GM23338 (cell line): ENCODE measurements at regions not wholly inside any gene's neighbourhood (a gene's known extent, or its start where the extent isn't known, plus 50 kb on each side); places are given as distances from the start of the nearest gene placed in this dataset.

Source experiments
- ATAC-seq: fragments of 200-7000 bp; cut with Tn5 transposase; 3 replicates; pipeline ENCODE4 v1.9.1; 2020
- DNase-seq: peaks from one replicate; pipeline ENCODE4 v3.0.0-alpha.2; 2015; ENCODE audit warnings: low spot score
- H2AFZ ChIP-seq: fragments of 200-600 bp; sonication (generic); 2 replicates; pipeline ENCODE4 v1.8.0; 2016; ENCODE audit warnings: antibody characterized with exemption, mild to moderate bottlenecking, moderate library complexity
- H3F3A ChIP-seq: fragments of 200-600 bp; sonication (generic); replicated peaks from 2 replicates; pipeline ENCODE4 v1.8.0; 2017; ENCODE audit warnings: antibody characterized with exemption, mixed run types, low read depth
- H3K27ac ChIP-seq: fragments of 200-600 bp; sonication (generic); 2 replicates; pipeline ENCODE4 v1.6.1; 2016; ENCODE audit warnings: low read depth
- H3K27me3 ChIP-seq: fragments of 200-600 bp; sonication (generic); 2 replicates; pipeline ENCODE4 v1.8.0; 2016; ENCODE audit warnings: mild to moderate bottlenecking, mixed run types, moderate library complexity; ENCODE audit not compliant: insufficient read depth
- H3K36me3 ChIP-seq: fragments of 200-600 bp; sonication (generic); 2 replicates; pipeline ENCODE4 v1.8.0; 2016; ENCODE audit warnings: mild to moderate bottlenecking; ENCODE audit not compliant: insufficient read depth
- H3K4me1 ChIP-seq: fragments of 200-600 bp; sonication (generic); 2 replicates; pipeline ENCODE4 v1.8.0; 2016; ENCODE audit warnings: mild to moderate bottlenecking, moderate library complexity; ENCODE audit not compliant: insufficient read depth
- H3K4me2 ChIP-seq: fragments of 200-600 bp; sonication (generic); 2 replicates; pipeline ENCODE4 v1.7.1; 2017; ENCODE audit warnings: mixed run types
- H3K4me3 ChIP-seq: fragments of 200-600 bp; sonication (generic); 2 replicates; pipeline ENCODE4 v1.6.1; 2016; ENCODE audit warnings: mixed run types
- H3K79me2 ChIP-seq: fragments of 200-600 bp; sonication (generic); replicated peaks from 2 replicates; pipeline ENCODE4 v1.8.0; 2017; ENCODE audit warnings: mild to moderate bottlenecking; ENCODE audit not compliant: insufficient read depth
- H3K9me2 ChIP-seq: fragments of 200-600 bp; sonication (generic); 2 replicates; pipeline ENCODE4 v1.8.0; 2017; ENCODE audit not compliant: insufficient read depth
- H4K20me1 ChIP-seq: fragments of 200-600 bp; sonication (generic); replicated peaks from 2 replicates; pipeline ENCODE4 v1.8.0; 2017; ENCODE audit warnings: mild to moderate bottlenecking; ENCODE audit not compliant: insufficient read depth
- H3K27ac Mint-ChIP-seq: 2 replicates; pipeline ENCODE4 v1.8.0; 2020; ENCODE audit warnings: inconsistent platforms, mild to moderate bottlenecking, moderate library complexity, mixed read lengths
- H3K27me3 Mint-ChIP-seq: 3 replicates; pipeline ENCODE4 v1.8.0; 2022; ENCODE audit warnings: low read depth, mild to moderate bottlenecking, moderate library complexity, mixed read lengths, inconsistent platforms; ENCODE audit not compliant: insufficient read depth, poor library complexity
- H3K36me3 Mint-ChIP-seq: 3 replicates; pipeline ENCODE4 v1.8.0; 2021; ENCODE audit warnings: low read depth, mild to moderate bottlenecking, inconsistent platforms, moderate library complexity, mixed read lengths
- H3K4me1 Mint-ChIP-seq: 3 replicates; pipeline ENCODE4 v1.8.0; 2020; ENCODE audit warnings: mild to moderate bottlenecking, inconsistent platforms, mixed read lengths
- H3K4me3 Mint-ChIP-seq: 3 replicates; pipeline ENCODE4 v1.8.0; 2021; ENCODE audit warnings: moderate library complexity, mild to moderate bottlenecking, inconsistent platforms, mixed read lengths
- H3K9me3 Mint-ChIP-seq: 3 replicates; pipeline ENCODE4 v1.8.0; 2020; ENCODE audit warnings: moderate library complexity, mild to moderate bottlenecking, inconsistent platforms, mixed read lengths
- CREB1 ChIP-seq: fragments of 250-450 bp; sonication (Bioruptor Pico); IDR thresholded peaks from 2 replicates; pipeline ENCODE4 v1.5.0; 2020; ENCODE audit warnings: low read depth, mild to moderate bottlenecking, moderate library complexity
- CTCF ChIP-seq, 2 experiments: fragments of 200-600 bp in 1 of 2; sonication (generic) in 1 of 2; conservative IDR thresholded peaks; 2 replicates each; pipeline versions ENCODE4 v1.5.1 to v1.6.1; 2016 to 2017; ENCODE audit warnings: antibody characterized with exemption in 2 of 2, low read depth in 2 of 2, mild to moderate bottlenecking in 2 of 2, moderate library complexity in 1 of 2
- ETS1 ChIP-seq: IDR thresholded peaks from 2 replicates; pipeline ENCODE4 v1.6.1; 2016; ENCODE audit warnings: antibody characterized with exemption
- EZH2 ChIP-seq: fragments of 200-600 bp; sonication (generic); IDR thresholded peaks from one replicate; pipeline ENCODE4 v1.8.0; 2017; ENCODE audit warnings: antibody characterized with exemption, mild to moderate bottlenecking, low read depth; ENCODE audit not compliant: unreplicated experiment
- EZH2phosphoT487 ChIP-seq: fragments of 200-600 bp; sonication (generic); IDR thresholded peaks from one replicate; pipeline ENCODE4 v1.8.1; 2018; ENCODE audit warnings: antibody characterized with exemption; ENCODE audit not compliant: unreplicated experiment
- JUNB ChIP-seq: IDR thresholded peaks from one replicate; pipeline ENCODE4 v1.6.1; 2016; ENCODE audit warnings: antibody characterized with exemption; ENCODE audit not compliant: unreplicated experiment
- NANOG ChIP-seq: IDR thresholded peaks from 2 replicates; pipeline ENCODE4 v1.6.1; 2016; ENCODE audit warnings: antibody characterized with exemption, borderline replicate concordance
- POLR2AphosphoS5 ChIP-seq: IDR thresholded peaks from 2 replicates; pipeline ENCODE4 v1.6.1; 2016; ENCODE audit warnings: antibody characterized with exemption, low read depth
- REST ChIP-seq: IDR thresholded peaks from one replicate; pipeline ENCODE4 v1.6.1; 2018; ENCODE audit warnings: antibody characterized with exemption; ENCODE audit not compliant: unreplicated experiment
- STAT1 ChIP-seq: IDR thresholded peaks from one replicate; pipeline ENCODE4 v1.6.1; 2016; ENCODE audit warnings: antibody characterized with exemption; ENCODE audit not compliant: unreplicated experiment
- ZNF114 ChIP-seq: fragments of 250-450 bp; sonication (Bioruptor Pico); IDR thresholded peaks from 2 replicates; pipeline ENCODE4 v1.5.0; 2020; ENCODE audit warnings: mild to moderate bottlenecking, moderate library complexity
- ZNF331 ChIP-seq: fragments of 250-450 bp; sonication (Bioruptor Pico); IDR thresholded peaks from 2 replicates; pipeline ENCODE4 v1.5.0; 2020; ENCODE audit warnings: low read depth, mild to moderate bottlenecking, moderate library complexity
- ZNF462 ChIP-seq: fragments of 250-450 bp; sonication (Bioruptor Pico); IDR thresholded peaks from 2 replicates; pipeline ENCODE4 v1.5.0; 2020; ENCODE audit warnings: mild to moderate bottlenecking, moderate library complexity

- H3K27ac Mint-ChIP-seq = no peak overlapping the region
- Histone ChIP-seq H3K79me2 (no peaks in the 10 kb centered on the region), H4K20me1 (no peaks in the 10 kb centered on the region), H3K27ac (no peak overlapping the region), H2AFZ (no peak overlapping the region), H3K27me3 (no peaks in the 10 kb centered on the region), H3F3A (no peaks in the 10 kb centered on the region), H3K9me2 (no peaks in the 10 kb centered on the region), H3K4me2 (no peak overlapping the region), H3K4me1 (no peaks in the 10 kb centered on the region), H3K4me3 (no peak overlapping the region), H3K36me3 (no peaks in the 10 kb centered on the region)
- peaks cover 4% of the 10 kb centered on the region; the same call in 1 of the 3 replicates for H3K4me1 Mint-ChIP-seq
- no peak for ATAC-seq
- no peak for DNase-seq
- no peak overlapping the region for H3K4me3 Mint-ChIP-seq
- no peak for TF ChIP-seq CTCF (conservative IDR thresholded peaks at IDR 0.05; ENCODE audit: low read depth in 2 of 2)
- TF ChIP-seq NANOG = no peak
- no peak for TF ChIP-seq EZH2
- no peak for TF ChIP-seq EZH2phosphoT487
- TF ChIP-seq JUNB = no peak
- no peak for TF ChIP-seq ETS1
- no peak for TF ChIP-seq ZNF331 (CRISPR knock-in tag)
- no peak for TF ChIP-seq CREB1 (CRISPR knock-in tag)
- no peak for TF ChIP-seq POLR2AphosphoS5
- no peak for TF ChIP-seq ZNF114 (CRISPR knock-in tag)
- TF ChIP-seq REST = no peak
- TF ChIP-seq ZNF462 = no peak
- no peak for TF ChIP-seq STAT1
- peaks cover 2% of the 10 kb centered on the region for H3K27me3 Mint-ChIP-seq
- H3K9me3 Mint-ChIP-seq = no peaks in the 10 kb centered on the region
- H3K36me3 Mint-ChIP-seq = no peaks in the 10 kb centered on the region
Measured at GRCh38 chr9:109704546-109704945, 75.5 kb upstream of the PALM2AKAP2 start.
